NT2/D1 (cell line): ENCODE measurements at regions not wholly inside any gene's neighbourhood (a gene's known extent, or its start where the extent isn't known, plus 50 kb on each side); places are given as distances from the start of the nearest gene placed in this dataset.

ENCODE experiments used
- DNase-seq: peaks from one replicate; pipeline ENCODE4 v3.0.0-alpha.2; 2011; ENCODE audit warnings: low read depth, low spot score
- H3K27me3 ChIP-seq: 2 replicates; pipeline ENCODE4 v1.6.0; 2011; ENCODE audit warnings: mild to moderate bottlenecking; ENCODE audit not compliant: insufficient read length, insufficient read depth
- H3K36me3 ChIP-seq: 2 replicates; pipeline ENCODE4 v1.6.1; 2011; ENCODE audit warnings: mild to moderate bottlenecking, low read length, mixed read lengths; ENCODE audit not compliant: insufficient read depth, insufficient read length
- H3K4me1 ChIP-seq: 2 replicates; pipeline ENCODE4 v1.5.1; 2011; ENCODE audit not compliant: insufficient read depth, insufficient read length
- H3K4me3 ChIP-seq: 2 replicates; pipeline ENCODE4 v1.5.1; 2011; ENCODE audit warnings: low read depth; ENCODE audit not compliant: insufficient read length
- H3K9ac ChIP-seq: 2 replicates; pipeline ENCODE4 v1.6.0; 2011; ENCODE audit warnings: low read depth; ENCODE audit not compliant: insufficient read length
- H3K9me3 ChIP-seq: 2 replicates; pipeline ENCODE4 v1.5.1; 2011; ENCODE audit warnings: mild to moderate bottlenecking, low read length; ENCODE audit not compliant: insufficient read depth
- SUZ12 ChIP-seq: IDR thresholded peaks from 2 replicates; pipeline ENCODE4 v1.6.1; 2011; ENCODE audit not compliant: insufficient read length, insufficient read depth; ENCODE audit errors: extremely low read depth
- YY1 ChIP-seq: IDR thresholded peaks from 2 replicates; pipeline ENCODE4 v1.6.1; 2011; ENCODE audit not compliant: insufficient read length, insufficient read depth
- ZNF274 ChIP-seq: IDR thresholded peaks from 2 replicates; pipeline ENCODE4 v1.6.1; 2011; ENCODE audit warnings: mild to moderate bottlenecking, low read depth, low read length

GRCh38 chr4:60575336-60575735 lies 624.8 kb upstream of the ADGRL3 start:
- Histone ChIP-seq H3K9ac (no peak overlapping the region), H3K27me3 (no peaks in the 10 kb centered on the region), H3K36me3 (no peaks in the 10 kb centered on the region), H3K4me1 (no peaks in the 10 kb centered on the region), H3K4me3 (no peak overlapping the region), H3K9me3 (no peaks in the 10 kb centered on the region)
- DNase-seq: no peak
- TF ChIP-seq YY1: no peak
- TF ChIP-seq ZNF274: no peak
- no peak for TF ChIP-seq SUZ12

GRCh38 chr4:60579335-60579734 lies 620.8 kb upstream of the ADGRL3 start:
- no peaks in the 10 kb centered on the region for H3K27me3 ChIP-seq
- H3K4me1 ChIP-seq: no peaks in the 10 kb centered on the region
- H3K4me3 ChIP-seq: no peak overlapping the region
- TF ChIP-seq YY1 (no peak), SUZ12 (no peak), ZNF274 (no peak)
- no peak for DNase-seq
- no peaks in the 10 kb centered on the region for H3K36me3 ChIP-seq
- no peak overlapping the region for H3K9ac ChIP-seq
- H3K9me3 ChIP-seq: no peaks in the 10 kb centered on the region

DNA sequence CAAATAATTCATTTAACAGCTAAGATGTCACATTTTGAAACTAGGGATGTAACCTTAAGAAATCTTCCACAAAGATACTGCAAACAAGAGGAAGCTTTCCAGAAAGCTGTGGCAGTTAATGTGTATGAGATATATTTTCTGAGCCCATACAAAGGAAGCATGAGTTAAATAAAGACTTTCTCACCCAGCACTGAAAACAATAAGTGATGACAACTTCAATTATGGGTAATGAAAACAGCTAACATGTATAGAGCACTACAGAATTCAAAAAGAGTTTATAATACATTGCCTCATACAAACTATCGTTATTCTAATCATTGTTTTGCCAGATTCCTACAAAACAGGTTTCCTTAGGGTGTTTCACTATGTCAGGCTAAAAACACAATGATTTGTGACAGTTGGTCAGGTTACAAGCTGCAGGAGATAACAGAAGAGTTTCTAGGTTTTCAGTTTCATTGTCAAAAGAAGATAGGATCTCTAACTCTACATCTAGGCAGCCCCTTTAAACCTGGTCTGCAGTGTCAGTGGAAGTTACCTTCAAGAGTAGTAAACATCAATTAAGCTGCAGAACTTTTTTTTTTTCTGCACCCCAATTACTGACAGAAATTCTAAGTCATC lies 618.1 kb upstream of the ADGRL3 start:
- H3K4me1 ChIP-seq: no peaks in the 10 kb centered on the region
- H3K27me3 ChIP-seq: no peaks in the 10 kb centered on the region
- no peaks in the 10 kb centered on the region for H3K9me3 ChIP-seq
- H3K9ac ChIP-seq: no peak overlapping the region
- H3K4me3 ChIP-seq: no peak overlapping the region
- H3K36me3 ChIP-seq: no peaks in the 10 kb centered on the region
- DNase-seq: no peak
- TF ChIP-seq YY1 (no peak), ZNF274 (no peak), SUZ12 (no peak)

GRCh38 chr4:60588556-60588955 lies 611.6 kb upstream of the ADGRL3 start:
- Histone ChIP-seq H3K36me3 (no peaks in the 10 kb centered on the region), H3K27me3 (no peaks in the 10 kb centered on the region), H3K4me1 (no peaks in the 10 kb centered on the region), H3K9me3 (no peaks in the 10 kb centered on the region), H3K4me3 (no peak overlapping the region), H3K9ac (no peak overlapping the region)
- TF ChIP-seq ZNF274 (no peak), YY1 (no peak), SUZ12 (no peak)
- no peak for DNase-seq

DNA sequence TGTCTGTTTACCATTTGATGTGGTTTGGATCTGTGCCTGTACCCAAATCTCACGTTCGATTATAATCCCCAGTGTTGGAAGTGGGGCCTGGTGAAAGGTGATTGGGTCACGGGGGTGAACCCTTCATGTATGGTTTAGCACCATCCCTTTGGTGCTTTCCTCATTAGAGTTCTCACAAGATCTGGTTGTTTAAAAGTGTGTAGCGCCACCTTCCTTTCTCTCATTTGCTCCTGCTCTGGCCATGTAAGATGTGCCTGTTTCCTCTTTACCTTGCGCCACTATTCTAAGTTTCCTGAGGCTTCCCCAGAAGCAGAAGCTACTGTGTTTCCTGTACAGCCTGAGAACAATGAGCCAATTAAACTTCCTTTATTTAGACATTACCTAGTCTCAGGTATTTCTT lies 610.7 kb upstream of the ADGRL3 start:
- H3K36me3 ChIP-seq: no peaks in the 10 kb centered on the region
- H3K9me3 ChIP-seq: no peaks in the 10 kb centered on the region
- no peak overlapping the region for H3K9ac ChIP-seq
- no peak for DNase-seq
- no peaks in the 10 kb centered on the region for H3K4me1 ChIP-seq
- no peak overlapping the region for H3K4me3 ChIP-seq
- no peak for TF ChIP-seq SUZ12
- no peak for TF ChIP-seq ZNF274
- TF ChIP-seq YY1: no peak
- H3K27me3 ChIP-seq: no peaks in the 10 kb centered on the region

DNA sequence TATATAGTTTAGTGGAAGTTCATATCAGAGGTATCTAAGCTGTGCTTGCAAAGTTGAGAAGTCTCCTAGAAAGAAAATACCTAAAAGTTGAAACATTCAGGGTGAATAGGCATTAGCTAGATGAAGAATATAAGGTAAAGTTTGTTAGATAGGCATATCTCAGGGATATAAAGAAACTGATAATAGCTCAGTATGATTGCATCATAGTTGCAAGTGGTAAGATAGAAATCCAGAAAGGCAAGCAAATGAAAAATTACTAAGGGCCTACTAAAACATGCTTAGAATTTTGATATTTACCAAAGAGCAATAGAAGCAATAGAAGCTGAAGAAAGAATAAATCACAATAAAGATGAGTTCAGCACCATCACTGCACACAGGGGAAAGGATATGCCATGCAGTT lies 610.0 kb upstream of the ADGRL3 start:
- H3K9me3 ChIP-seq: no peaks in the 10 kb centered on the region
- no peak for TF ChIP-seq ZNF274
- no peak overlapping the region for H3K9ac ChIP-seq
- no peaks in the 10 kb centered on the region for H3K27me3 ChIP-seq
- no peak for DNase-seq
- H3K4me3 ChIP-seq: no peak overlapping the region
- no peaks in the 10 kb centered on the region for H3K36me3 ChIP-seq
- no peaks in the 10 kb centered on the region for H3K4me1 ChIP-seq

- TF ChIP-seq ZNF274 (no peak), YY1 (no peak), SUZ12 (no peak)
- Histone ChIP-seq H3K4me1 (no peaks in the 10 kb centered on the region), H3K4me3 (no peak overlapping the region), H3K27me3 (no peaks in the 10 kb centered on the region), H3K36me3 (no peaks in the 10 kb centered on the region), H3K9ac (no peak overlapping the region), H3K9me3 (no peaks in the 10 kb centered on the region)
- DNase-seq: no peak
Measured at GRCh38 chr4:60605646-60606354, 594.3 kb upstream of the ADGRL3 start.
